Upper lobe of left lung (tissue), 6 donors: ENCODE measurements at regions not wholly inside any gene's neighbourhood (a gene's known extent, or its start where the extent isn't known, plus 50 kb on each side); places are given as distances from the start of the nearest gene placed in this dataset.
"Not testable (repeated sequence)": the region's sequence is repeated elsewhere in the genome, so short reads cannot be mapped to it uniquely, and the experiment has no call there.

Experiments used
- ATAC-seq, 2 donors: fragments of 200-7000 bp; cut with Tn5 transposase; one replicate each; pipeline ENCODE4 v1.9.1; 2022; ENCODE audit warnings: mild to moderate bottlenecking in 2 of 2, moderate library complexity in 2 of 2; ENCODE audit not compliant: low FRiP score in 2 of 2
- DNase-seq, 2 donors: peaks; one replicate each; pipeline ENCODE4 v3.0.0-alpha.2; 2019 to 2020
- H3K27ac ChIP-seq, 4 donors: fragments of 200-600 bp; sonication (generic); one replicate each; pipeline ENCODE4 v1.5.1; 2016 to 2019
- H3K27me3 ChIP-seq, 4 donors: fragments of 200-600 bp; sonication (generic); one replicate each; pipeline ENCODE4 v1.5.1; 2017 to 2019
- H3K36me3 ChIP-seq, 4 donors: fragments of 200-600 bp; sonication (generic); one replicate each; pipeline ENCODE4 v1.5.1; 2016 to 2019
- H3K4me1 ChIP-seq, 4 donors: fragments of 200-600 bp; sonication (generic); one replicate each; pipeline ENCODE4 v1.5.1; 2018 to 2019
- H3K4me3 ChIP-seq, 4 donors: fragments of 200-600 bp; sonication (generic); one replicate each; pipeline ENCODE4 v1.5.1; 2017 to 2019; ENCODE audit warnings: mild to moderate bottlenecking in 2 of 4, moderate library complexity in 1 of 4
- H3K9me3 ChIP-seq, 4 donors: fragments of 200-600 bp; sonication (generic); one replicate each; pipeline ENCODE4 v1.5.1; 2018 to 2019
- CTCF ChIP-seq, 6 experiments: fragments of 450-650 bp in 4 of 6; fragments of 200-600 bp in 2 of 6; sonication (generic) in 2 of 6; IDR thresholded peaks; one replicate each; pipeline ENCODE4 v1.5.1; 2016 to 2019; ENCODE audit warnings: antibody characterized with exemption in 6 of 6
- EP300 ChIP-seq, 4 donors: sonication (generic); formaldehyde crosslinking; IDR thresholded peaks; one replicate each; pipeline ENCODE4 v1.5.1; 2017; ENCODE audit warnings: antibody characterized with exemption in 4 of 4, control low read depth in 2 of 4
- POLR2A ChIP-seq, 4 donors: fragments of 450-650 bp; IDR thresholded peaks; one replicate each; pipeline ENCODE4 v1.5.1; 2016 to 2017; ENCODE audit warnings: antibody characterized with exemption in 4 of 4, mild to moderate bottlenecking in 2 of 4
- POLR2AphosphoS5 ChIP-seq, 2 donors: sonication (generic); formaldehyde crosslinking; IDR thresholded peaks; one replicate each; pipeline ENCODE4 v1.5.1; 2017; ENCODE audit warnings: antibody characterized with exemption in 2 of 2
- WGBS, 2 donors: methylation state at CpG; one replicate each; pipeline ENCODE4 v1.1.5; 2017 to 2018; 5-methylcytosine and 5-hydroxymethylcytosine counted together
- donor health status: DM: no; HTN: no; CAD: no; lungs with moderate emphysema.
- donor health status: DM: no; HTN: yes; CAD: no; lungs with severe emphysema.

- Histone ChIP-seq H3K36me3 (no peaks in the 10 kb centered on the region), H3K4me3 (no peak overlapping the region), H3K4me1 (no peaks in the 10 kb centered on the region), H3K9me3 (peaks cover 0 to 2% (median 0%) of the 10 kb centered on the region in 4 donors), H3K27ac (no peak overlapping the region), H3K27me3 (no peaks in the 10 kb centered on the region)
- 82 to 88% methylated on average over 2 of the region's 2 CpGs for WGBS, 2 donors
- TF ChIP-seq EP300 (IDR thresholded peaks at IDR 0.05) = no peak
- no peak for TF ChIP-seq POLR2A (IDR thresholded peaks at IDR 0.05)
- TF ChIP-seq POLR2AphosphoS5 (IDR thresholded peaks at IDR 0.05) = no peak
- no peak for TF ChIP-seq CTCF (IDR thresholded peaks at IDR 0.05)
- DNase-seq (no peak), ATAC-seq (no peak)
Measured at GRCh38 chr6:140379919-140380318, 1005.5 kb upstream of the CITED2 start.

- no peak for DNase-seq
Measured at GRCh38 chr6:140376209-140376608, 1001.8 kb upstream of the CITED2 start.

GRCh38 chr6:140373728-140374127 lies 999.3 kb upstream of the CITED2 start:
- not testable (repeated sequence) for H3K4me1 ChIP-seq, H3K9me3 ChIP-seq, ATAC-seq, H3K27me3 ChIP-seq, H3K4me3 ChIP-seq, H3K27ac ChIP-seq, H3K36me3 ChIP-seq
- WGBS, 2 donors = 92% methylated on average over 19 of the region's 24 CpGs; no CpG with 5 or more reads in 1 of the 2 donors
- DNase-seq = peak in 1 of 2 donors; percentile 54

More at GRCh38 chr6:140376209-140376608, 1001.8 kb upstream of the CITED2 start:
- Histone ChIP-seq H3K4me3 (no peak overlapping the region), H3K36me3 (no peaks in the 10 kb centered on the region), H3K27me3 (no peaks in the 10 kb centered on the region), H3K4me1 (no peaks in the 10 kb centered on the region), H3K9me3 (no peaks in the 10 kb centered on the region), H3K27ac (no peak overlapping the region)
- ATAC-seq = no peak
- TF ChIP-seq EP300 (IDR thresholded peaks at IDR 0.05) (no peak), CTCF (IDR thresholded peaks at IDR 0.05) (no peak), POLR2A (IDR thresholded peaks at IDR 0.05) (no peak), POLR2AphosphoS5 (IDR thresholded peaks at IDR 0.05) (no peak)

GRCh38 chr6:140372064-140372463 lies 997.6 kb upstream of the CITED2 start:
- no peak for ATAC-seq
- Histone ChIP-seq H3K27me3 (no peaks in the 10 kb centered on the region), H3K9me3 (no peaks in the 10 kb centered on the region), H3K4me1 (no peaks in the 10 kb centered on the region), H3K36me3 (no peaks in the 10 kb centered on the region), H3K4me3 (no peak overlapping the region), H3K27ac (no peak overlapping the region)
- TF ChIP-seq EP300 (IDR thresholded peaks at IDR 0.05) = no peak
- no peak for TF ChIP-seq POLR2AphosphoS5 (IDR thresholded peaks at IDR 0.05)
- no peak for TF ChIP-seq POLR2A (IDR thresholded peaks at IDR 0.05)
- DNase-seq = no peak
- 70 to 71% methylated on average over 4 of the region's 4 CpGs for WGBS, 2 donors

- Histone ChIP-seq H3K4me1 (no peaks in the 10 kb centered on the region), H3K27ac (no peak overlapping the region), H3K4me3 (no peak overlapping the region), H3K36me3 (no peaks in the 10 kb centered on the region), H3K27me3 (no peaks in the 10 kb centered on the region), H3K9me3 (no peaks in the 10 kb centered on the region)
- 42 to 55% methylated on average over 2 of the region's 2 CpGs for WGBS, 2 donors
- ATAC-seq (no peak), DNase-seq (no peak)
- TF ChIP-seq CTCF (IDR thresholded peaks at IDR 0.05) (no peak), POLR2A (IDR thresholded peaks at IDR 0.05) (no peak), EP300 (IDR thresholded peaks at IDR 0.05) (no peak), POLR2AphosphoS5 (IDR thresholded peaks at IDR 0.05) (no peak)
Measured at GRCh38 chr6:140370976-140371870, 996.8 kb upstream of the CITED2 start.

- Histone ChIP-seq H3K27me3 (no peaks in the 10 kb centered on the region), H3K4me1 (no peaks in the 10 kb centered on the region), H3K27ac (no peak overlapping the region), H3K9me3 (no peaks in the 10 kb centered on the region), H3K36me3 (no peaks in the 10 kb centered on the region), H3K4me3 (no peak overlapping the region)
- TF ChIP-seq EP300 (IDR thresholded peaks at IDR 0.05) (no peak), CTCF (IDR thresholded peaks at IDR 0.05) (no peak), POLR2AphosphoS5 (IDR thresholded peaks at IDR 0.05) (no peak), POLR2A (IDR thresholded peaks at IDR 0.05) (no peak)
- DNase-seq = no peak
- WGBS, 2 donors = 81 to 93% methylated on average over 1 of the region's 1 CpG
- no peak for ATAC-seq
Measured at GRCh38 chr6:140370441-140370840, 996.0 kb upstream of the CITED2 start.
